HT-29 (cell line): ENCODE measurements at regions not wholly inside any gene's neighbourhood (a gene's known extent, or its start where the extent isn't known, plus 50 kb on each side); places are given as distances from the start of the nearest gene placed in this dataset. TPM values are rescaled to one million over a fixed set of nuclear protein-coding genes. Genes with fewer than 3 reads are reported as not detected.
"Not testable (repeated sequence)": the region's sequence is repeated elsewhere in the genome, so short reads cannot be mapped to it uniquely, and the experiment has no call there.

Experiments
- DNase-seq: peaks from one replicate; pipeline ENCODE4 v3.0.0-alpha.2; 2015; ENCODE audit warnings: low spot score
- small RNA-seq: library from RNA; depleted of rRNA; stranded (forward); fragments of <200 nt; gene quantifications from one replicate; pipeline ENCODE3, GENCODE V24; 2014

GRCh38 chr17:20938244-20938643 is 104.6 kb downstream of the USP22 start:
- DNase-seq: no peak

- DNase-seq: no peak
Measured at GRCh38 chr17:20938988-20939615, 103.7 kb downstream of the USP22 start.

GRCh38 chr17:20941872-20942271 is 100.9 kb downstream of the USP22 start:
- DNase-seq: no peak

GRCh38 chr17:20944014-20944865 is 98.6 kb downstream of the USP22 start:
- peak; percentile 81 for DNase-seq

GRCh38 chr17:20947708-20948107 is 95.1 kb downstream of the USP22 start:
- DNase-seq: not testable (repeated sequence)

GRCh38 chr17:20948984-20949777 is 93.6 kb downstream of the USP22 start:
- no peak for DNase-seq

Small RNA genes in the stretch of these regions (small RNA-seq; reads per million reads assigned to genes)
- gene AC087499.6 (not detected), gene RNU6-1178P (not detected)
